ENCODE measurements at regions not wholly inside any gene's neighbourhood (a gene's known extent, or its start where the extent isn't known, plus 50 kb on each side); places are given as distances from the start of the nearest gene placed in this dataset.

- peak in 1 of 2 experiments; percentile 10 for DNase-seq (ENCODE audit: low read depth in 2 of 2)
Measured at GRCh38 chr13:53848366-53848961, 819.9 kb downstream of the OLFM4 start.

GRCh38 chr13:53854321-53854720 is 825.7 kb downstream of the OLFM4 start:
- DNase-seq (ENCODE audit: low read depth in 2 of 2) = no peak

GRCh38 chr13:53856573-53857195 is 828.1 kb downstream of the OLFM4 start:
- no peak for DNase-seq (ENCODE audit: low read depth in 2 of 2)

- no peak for DNase-seq (ENCODE audit: low read depth in 2 of 2)
Measured at GRCh38 chr13:53863520-53863919, 834.9 kb downstream of the OLFM4 start.

GRCh38 chr13:53873558-53873957 is 844.9 kb downstream of the OLFM4 start:
- DNase-seq (ENCODE audit: low read depth in 2 of 2) = no peak

- no peak for DNase-seq (ENCODE audit: low read depth in 2 of 2)
Measured at GRCh38 chr13:53878861-53879260, 850.2 kb downstream of the OLFM4 start.

GRCh38 chr13:53885997-53886396 is 857.4 kb downstream of the OLFM4 start:
- no peak for DNase-seq (ENCODE audit: low read depth in 2 of 2)

- DNase-seq (ENCODE audit: low read depth in 2 of 2) = no peak
Measured at GRCh38 chr13:53890696-53891095, 862.1 kb downstream of the OLFM4 start.

GRCh38 chr13:53901593-53901992 is 873.0 kb downstream of the OLFM4 start:
- DNase-seq (ENCODE audit: low read depth in 2 of 2) = no peak

GRCh38 chr13:53907891-53908290 is 879.3 kb downstream of the OLFM4 start:
- DNase-seq (ENCODE audit: low read depth in 2 of 2) = no peak

- DNase-seq (ENCODE audit: low read depth in 2 of 2) = no peak
Measured at GRCh38 chr13:53920916-53921315, 892.3 kb downstream of the OLFM4 start.

GRCh38 chr13:53921473-53921872 is 892.9 kb downstream of the OLFM4 start:
- DNase-seq (ENCODE audit: low read depth in 2 of 2) = no peak

GRCh38 chr13:53941588-53942190 is 913.1 kb downstream of the OLFM4 start:
- DNase-seq (ENCODE audit: low read depth in 2 of 2) = no peak

GRCh38 chr13:53946500-53946899 is 917.9 kb downstream of the OLFM4 start:
- DNase-seq (ENCODE audit: low read depth in 2 of 2) = no peak

GRCh38 chr13:53953183-53953582 is 924.6 kb downstream of the OLFM4 start:
- no peak for DNase-seq (ENCODE audit: low read depth in 2 of 2)
